Liver (tissue), 3 donors: ENCODE measurements at regions not wholly inside any gene's neighbourhood (a gene's known extent, or its start where the extent isn't known, plus 50 kb on each side); places are given as distances from the start of the nearest gene placed in this dataset.

Experiments
- NR2F2 ChIP-seq: IDR thresholded peaks from 2 replicates; pipeline ENCODE4 v1.6.1; 2016; ENCODE audit warnings: antibody characterized with exemption
- RAD21 ChIP-seq, 2 donors: IDR thresholded peaks; 2 replicates each; pipeline ENCODE4 v1.6.1; 2016; ENCODE audit warnings: antibody characterized with exemption in 2 of 2, mild to moderate bottlenecking in 2 of 2
- TF ChIP-seq, protein P1 (sequence below): fragments of 150-350 bp; IDR thresholded peaks from 2 replicates; pipeline ENCODE4 v1.5.1; 2017; ENCODE audit warnings: improper control_type of control experiment, low read depth, low read length; ENCODE audit not compliant: missing input control
- donor health status: healthy.
- donor health status: healthy.

DNA sequence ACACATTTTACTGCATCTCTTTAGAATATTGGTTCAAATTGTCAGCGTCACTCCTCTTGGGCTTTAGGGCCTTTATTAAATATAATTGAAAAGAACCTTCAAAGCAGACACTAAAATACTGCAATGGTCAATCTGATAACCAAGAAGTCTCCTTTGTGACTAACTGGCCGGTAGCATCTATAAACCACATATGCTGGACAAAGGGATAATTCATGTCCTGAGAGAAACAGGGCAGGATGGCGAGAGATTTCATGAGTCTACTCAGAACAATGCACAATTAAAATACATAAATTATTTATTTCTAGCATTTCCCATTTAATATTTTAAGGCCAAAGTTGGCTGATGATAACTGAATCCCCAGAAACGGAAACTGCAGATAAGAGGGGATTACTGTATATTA lies 1083.4 kb upstream of the CDH18 start:
- TF ChIP-seq, protein P1, sequence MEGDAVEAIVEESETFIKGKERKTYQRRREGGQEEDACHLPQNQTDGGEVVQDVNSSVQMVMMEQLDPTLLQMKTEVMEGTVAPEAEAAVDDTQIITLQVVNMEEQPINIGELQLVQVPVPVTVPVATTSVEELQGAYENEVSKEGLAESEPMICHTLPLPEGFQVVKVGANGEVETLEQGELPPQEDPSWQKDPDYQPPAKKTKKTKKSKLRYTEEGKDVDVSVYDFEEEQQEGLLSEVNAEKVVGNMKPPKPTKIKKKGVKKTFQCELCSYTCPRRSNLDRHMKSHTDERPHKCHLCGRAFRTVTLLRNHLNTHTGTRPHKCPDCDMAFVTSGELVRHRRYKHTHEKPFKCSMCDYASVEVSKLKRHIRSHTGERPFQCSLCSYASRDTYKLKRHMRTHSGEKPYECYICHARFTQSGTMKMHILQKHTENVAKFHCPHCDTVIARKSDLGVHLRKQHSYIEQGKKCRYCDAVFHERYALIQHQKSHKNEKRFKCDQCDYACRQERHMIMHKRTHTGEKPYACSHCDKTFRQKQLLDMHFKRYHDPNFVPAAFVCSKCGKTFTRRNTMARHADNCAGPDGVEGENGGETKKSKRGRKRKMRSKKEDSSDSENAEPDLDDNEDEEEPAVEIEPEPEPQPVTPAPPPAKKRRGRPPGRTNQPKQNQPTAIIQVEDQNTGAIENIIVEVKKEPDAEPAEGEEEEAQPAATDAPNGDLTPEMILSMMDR = no peak
- TF ChIP-seq RAD21 (IDR thresholded peaks at IDR 0.05) = no peak
- no peak for TF ChIP-seq NR2F2
